CD4-positive, CD25-positive, alpha-beta regulatory T cell (primary cell): ENCODE measurements at regions not wholly inside any gene's neighbourhood (a gene's known extent, or its start where the extent isn't known, plus 50 kb on each side); places are given as distances from the start of the nearest gene placed in this dataset.
A peak's percentile ranks its signal among the peaks of the same experiment; 100 is the strongest.

Experiments used
- ATAC-seq, 2 donors: fragments of 150-1000 bp; cut with Tn5 transposase; one replicate each; pipeline ENCODE4 v1.10.0; 2021; ENCODE audit warnings: low read depth in 2 of 2, moderate number of reproducible peaks in 2 of 2, moderate library complexity in 1 of 2
- DNase-seq, 3 donors: peaks; one replicate each; pipeline versions ENCODE4 v3.0.0 to v3.0.0-alpha.2; 2012 to 2022; ENCODE audit warnings: mixed read lengths in 1 of 3
- H3K27ac ChIP-seq: one replicate; pipeline ENCODE4 v1.7.0; 2013; ENCODE audit warnings: mild to moderate bottlenecking, low read length; ENCODE audit not compliant: insufficient read depth, poor library complexity, severe bottlenecking
- H3K27me3 ChIP-seq: one replicate; pipeline ENCODE4 v1.7.0; 2013; ENCODE audit warnings: low read length; ENCODE audit not compliant: control insufficient read depth, insufficient read depth
- H3K36me3 ChIP-seq: one replicate; pipeline ENCODE4 v1.7.0; 2013; ENCODE audit warnings: mild to moderate bottlenecking, low read length, moderate library complexity; ENCODE audit not compliant: control insufficient read depth, insufficient read depth
- H3K4me1 ChIP-seq: 2 replicates; pipeline ENCODE4 v1.7.0; 2013; ENCODE audit warnings: mild to moderate bottlenecking, low read length; ENCODE audit not compliant: insufficient read depth, control insufficient read depth, poor library complexity, severe bottlenecking
- H3K4me3 ChIP-seq: one replicate; pipeline ENCODE4 v1.7.0; 2013; ENCODE audit warnings: low read depth, mild to moderate bottlenecking, low read length, moderate library complexity
- H3K9me3 ChIP-seq, 2 experiments: 1 replicate in 1 of 2; 2 replicates in 1 of 2; pipeline ENCODE4 v1.7.0; 2013; ENCODE audit warnings: low read length in 2 of 2, mild to moderate bottlenecking in 1 of 2, moderate library complexity in 1 of 2; ENCODE audit not compliant: control insufficient read depth in 2 of 2
- H3K27ac Mint-ChIP-seq, 3 donors: one replicate each; pipeline ENCODE4 v1.8.0; 2020 to 2022; ENCODE audit warnings: mild to moderate bottlenecking in 3 of 3, mixed read lengths in 3 of 3, moderate library complexity in 2 of 3
- H3K27me3 Mint-ChIP-seq: one replicate; pipeline ENCODE4 v1.8.0; 2022; ENCODE audit warnings: mild to moderate bottlenecking, mixed read lengths
- H3K36me3 Mint-ChIP-seq: one replicate; pipeline ENCODE4 v1.8.0; 2020; ENCODE audit warnings: mixed read lengths
- H3K4me1 Mint-ChIP-seq, 4 donors: one replicate each; pipeline ENCODE4 v1.8.0; 2020 to 2022; ENCODE audit warnings: mixed read lengths in 4 of 4, mild to moderate bottlenecking in 1 of 4
- H3K4me3 Mint-ChIP-seq, 4 donors: one replicate each; pipeline ENCODE4 v1.8.0; 2020 to 2022; ENCODE audit warnings: mild to moderate bottlenecking in 4 of 4, mixed read lengths in 4 of 4, moderate library complexity in 3 of 4
- H3K9me3 Mint-ChIP-seq, 7 donors: one replicate each; pipeline ENCODE4 v1.8.0; 2020 to 2022; ENCODE audit warnings: mixed read lengths in 7 of 7, mild to moderate bottlenecking in 3 of 7, moderate library complexity in 2 of 7

DNA sequence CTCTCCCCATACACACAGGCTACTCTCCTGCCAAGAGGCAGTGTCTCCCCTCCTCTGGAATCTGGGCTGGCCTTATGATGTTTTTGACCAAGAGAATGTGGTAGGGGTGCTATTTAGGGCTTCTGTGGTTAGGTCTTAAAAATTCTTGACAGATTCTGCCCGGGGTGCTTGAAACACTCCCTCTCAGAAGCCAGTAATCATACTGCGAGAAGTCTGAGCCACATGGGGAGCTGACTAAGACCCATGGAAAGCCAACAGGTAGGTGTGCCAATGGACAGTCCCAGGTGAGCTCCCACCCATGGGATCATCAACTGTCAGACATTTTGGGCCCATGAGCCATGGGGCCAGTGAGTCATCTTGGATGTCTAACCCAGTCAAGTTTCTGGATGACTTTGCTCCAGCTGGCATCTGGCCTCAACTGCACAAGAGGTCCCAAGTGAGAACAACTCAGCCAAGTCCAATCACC, 315.7 kb downstream of the FBXW7 start:
- H3K36me3 ChIP-seq = no peaks in the 10 kb centered on the region
- Mint-ChIP-seq H3K9me3 (peaks cover 0 to 2% (median 0%) of the 10 kb centered on the region in 7 donors), H3K36me3 (no peaks in the 10 kb centered on the region), H3K4me1 (peaks cover 8 to 30% (median 18%) of the 10 kb centered on the region in 4 donors), H3K4me3 (no peak overlapping the region), H3K27me3 (peaks cover 15% of the 10 kb centered on the region), H3K27ac (no peak overlapping the region)
- H3K27ac ChIP-seq = no peak overlapping the region
- no peak for DNase-seq
- ATAC-seq = no peak
- H3K4me1 ChIP-seq = peaks cover 2% of the 10 kb centered on the region
- no peaks in the 10 kb centered on the region for H3K9me3 ChIP-seq
- H3K27me3 ChIP-seq = no peaks in the 10 kb centered on the region
- H3K4me3 ChIP-seq = no peak overlapping the region

DNA sequence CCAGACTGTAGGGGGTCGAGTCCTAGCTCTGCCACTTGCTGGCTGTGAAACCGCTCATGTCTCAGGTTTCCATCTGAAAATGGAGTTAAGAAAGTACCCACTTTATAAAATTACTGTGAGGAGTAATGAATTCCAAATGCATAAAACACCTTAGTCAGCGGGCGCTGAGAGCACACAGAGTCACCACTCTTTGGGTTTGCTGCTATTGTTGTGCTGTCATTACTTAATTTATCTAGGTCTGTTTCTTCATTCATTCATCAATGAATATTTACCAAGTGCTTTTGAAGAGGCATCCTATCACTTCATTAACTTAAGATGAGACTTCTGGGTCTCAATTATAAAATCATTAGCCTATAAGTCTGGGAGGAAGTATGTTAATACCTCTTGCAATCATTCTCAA, 317.3 kb downstream of the FBXW7 start:
- no peaks in the 10 kb centered on the region for H3K36me3 ChIP-seq
- DNase-seq (no peak), ATAC-seq (no peak)
- H3K4me1 ChIP-seq = peaks cover 2% of the 10 kb centered on the region
- Mint-ChIP-seq H3K4me3 (no peak overlapping the region), H3K27me3 (peaks cover 30% of the 10 kb centered on the region), H3K4me1 (peaks cover 8 to 30% (median 19%) of the 10 kb centered on the region in 4 donors), H3K9me3 (peaks cover 0 to 6% (median 4%) of the 10 kb centered on the region in 7 donors), H3K36me3 (no peaks in the 10 kb centered on the region), H3K27ac (peak overlapping the region in 1 of 3 donors; percentile 28)
- no peak overlapping the region for H3K27ac ChIP-seq
- no peaks in the 10 kb centered on the region for H3K27me3 ChIP-seq
- H3K9me3 ChIP-seq = peaks cover 3 to 6% of the 10 kb centered on the region in 2 experiments
- H3K4me3 ChIP-seq = no peak overlapping the region

DNA sequence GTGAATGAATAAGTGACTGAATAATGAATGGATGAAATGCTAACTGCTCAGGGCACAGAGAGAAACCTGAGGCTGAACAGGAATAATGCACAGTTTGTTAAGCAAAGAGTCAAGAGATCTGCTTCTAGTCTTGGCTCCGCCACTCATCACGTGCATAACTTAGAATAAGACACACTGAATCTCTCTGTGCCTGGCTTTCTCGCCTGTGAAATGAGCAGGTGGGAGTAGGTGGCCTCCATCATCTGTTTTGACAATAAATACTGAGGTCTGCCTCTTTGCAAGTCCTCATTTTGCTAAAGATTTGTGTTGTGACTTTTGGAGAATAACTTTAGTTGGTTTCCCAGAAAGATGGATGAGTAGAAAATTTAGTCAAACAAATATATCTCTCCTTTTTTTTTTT, 318.0 kb downstream of the FBXW7 start:
- Mint-ChIP-seq H3K4me1 (peaks cover 8 to 26% (median 16%) of the 10 kb centered on the region in 4 donors), H3K27me3 (peaks cover 36% of the 10 kb centered on the region), H3K27ac (no peak overlapping the region), H3K4me3 (no peak overlapping the region), H3K9me3 (peaks cover 0 to 8% (median 7%) of the 10 kb centered on the region in 7 donors), H3K36me3 (no peaks in the 10 kb centered on the region)
- no peak overlapping the region for H3K4me3 ChIP-seq
- DNase-seq (no peak), ATAC-seq (no peak)
- H3K27me3 ChIP-seq = no peaks in the 10 kb centered on the region
- no peak overlapping the region for H3K27ac ChIP-seq
- H3K9me3 ChIP-seq = peaks cover 3 to 6% of the 10 kb centered on the region in 2 experiments
- H3K36me3 ChIP-seq = no peaks in the 10 kb centered on the region
- peaks cover 2% of the 10 kb centered on the region for H3K4me1 ChIP-seq

DNA sequence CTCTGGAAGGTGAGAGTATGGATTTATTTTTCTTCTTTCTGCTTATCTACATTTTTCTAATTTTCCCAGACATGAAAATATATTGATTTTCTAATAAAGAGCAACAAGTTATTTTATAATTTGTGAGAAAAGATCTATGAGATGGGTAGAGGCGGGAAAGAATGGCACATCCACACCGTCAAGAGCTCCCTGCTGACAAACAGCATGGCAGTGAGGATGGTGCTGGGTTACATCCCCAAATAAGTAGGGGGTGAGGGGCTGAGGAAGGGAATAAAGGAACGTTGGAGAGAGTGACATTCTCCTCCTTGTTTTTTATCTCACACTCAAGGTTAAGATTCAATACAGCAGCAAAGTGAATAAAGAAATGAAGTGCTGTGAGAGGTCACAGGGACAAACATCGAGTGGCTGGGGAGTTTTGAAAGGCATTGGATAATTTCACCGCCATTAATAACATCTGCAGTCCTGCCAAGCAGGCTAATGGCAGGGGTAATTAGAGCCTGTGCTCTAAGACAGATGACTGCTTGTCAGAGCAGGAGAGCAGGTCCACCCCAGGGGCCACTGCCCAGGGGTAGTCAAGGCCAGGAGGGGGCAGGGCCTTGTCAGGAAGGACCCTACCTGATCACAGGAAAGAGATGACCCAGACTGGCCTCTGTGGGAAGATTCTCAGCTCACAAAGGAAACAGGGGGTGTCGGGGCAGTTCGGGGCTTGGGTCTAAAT, 323.8 kb downstream of the FBXW7 start:
- H3K9me3 ChIP-seq = peaks cover 3 to 6% of the 10 kb centered on the region in 2 experiments
- no peaks in the 10 kb centered on the region for H3K4me1 ChIP-seq
- H3K27ac ChIP-seq = no peak overlapping the region
- Mint-ChIP-seq H3K36me3 (no peaks in the 10 kb centered on the region), H3K9me3 (peaks cover 0 to 10% (median 7%) of the 10 kb centered on the region in 7 donors), H3K27ac (peak overlapping the region in 1 of 3 donors; percentile 78), H3K4me3 (no peak overlapping the region), H3K27me3 (peaks cover 59% of the 10 kb centered on the region), H3K4me1 (peaks cover 0 to 4% (median 2%) of the 10 kb centered on the region in 4 donors)
- ATAC-seq = no peak
- peaks cover 5% of the 10 kb centered on the region for H3K27me3 ChIP-seq
- H3K4me3 ChIP-seq = no peak overlapping the region
- H3K36me3 ChIP-seq = no peaks in the 10 kb centered on the region
- no peak for DNase-seq

DNA sequence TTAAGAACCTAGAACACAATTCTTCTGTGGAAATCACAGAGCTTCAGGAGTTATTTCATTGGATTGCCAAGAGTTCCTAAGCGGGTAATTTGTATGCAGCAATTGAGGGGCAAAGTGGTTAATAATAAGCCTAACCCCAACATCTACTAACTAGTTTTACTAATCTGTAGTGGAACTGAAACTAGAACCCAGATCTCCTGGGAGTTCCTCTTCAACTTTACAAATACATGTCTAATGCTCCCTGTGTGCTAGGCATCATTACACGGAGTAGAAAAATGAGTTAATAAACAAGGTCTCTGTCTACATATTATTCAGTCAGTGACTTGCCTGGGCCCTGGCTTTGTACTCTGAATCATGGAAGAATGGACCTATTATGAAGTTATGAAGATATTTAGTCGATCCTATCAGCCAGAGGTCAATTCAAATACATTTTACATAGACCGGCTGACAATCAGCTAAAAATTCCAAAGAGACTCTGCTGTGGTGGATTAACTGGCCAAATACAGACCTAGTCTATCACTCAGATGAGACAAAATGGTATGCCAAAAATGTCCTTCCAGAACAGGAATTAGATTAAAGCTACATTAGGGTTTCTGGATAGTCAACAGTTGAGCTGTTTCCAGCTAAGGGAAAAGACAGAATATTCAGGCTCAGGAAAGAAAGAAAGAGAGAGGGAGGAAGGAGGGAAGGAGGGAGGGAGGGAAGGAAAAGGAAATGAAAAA, 326.0 kb downstream of the FBXW7 start:
- H3K9me3 Mint-ChIP-seq = peaks cover 0 to 9% (median 4%) of the 10 kb centered on the region in 7 donors

DNA sequence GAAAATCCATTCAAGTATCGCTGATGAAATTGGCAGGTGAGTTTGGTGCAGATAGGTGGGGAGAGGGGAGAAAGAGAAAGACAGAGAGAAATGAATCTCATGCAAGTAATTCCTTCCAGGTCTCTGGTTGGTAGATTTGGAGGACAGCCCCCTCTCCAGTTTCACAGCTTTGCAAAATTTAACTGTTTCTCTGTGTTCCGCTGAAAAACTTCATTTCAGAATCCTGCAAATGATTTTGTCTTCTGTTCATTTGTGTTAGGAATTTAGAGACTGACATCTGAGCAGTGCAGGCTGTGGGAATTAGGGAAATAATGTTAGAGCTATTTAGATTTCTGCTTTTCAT, 328.5 kb downstream of the FBXW7 start:
- Histone ChIP-seq H3K27ac (no peak overlapping the region), H3K4me3 (no peak overlapping the region), H3K9me3 (no peaks in the 10 kb centered on the region), H3K27me3 (peaks cover 5% of the 10 kb centered on the region), H3K36me3 (no peaks in the 10 kb centered on the region), H3K4me1 (no peaks in the 10 kb centered on the region)
- Mint-ChIP-seq H3K4me3 (no peak overlapping the region), H3K4me1 (peaks cover 0 to 8% (median under 1%) of the 10 kb centered on the region in 4 donors), H3K27ac (no peak overlapping the region), H3K27me3 (peaks cover 28% of the 10 kb centered on the region), H3K9me3 (peaks cover 0 to 6% (median 1%) of the 10 kb centered on the region in 7 donors), H3K36me3 (no peaks in the 10 kb centered on the region)
- ATAC-seq = no peak
- no peak for DNase-seq

More for the DNA sequence above, 326.0 kb downstream of the FBXW7 start:
- H3K27me3 ChIP-seq = peaks cover 5% of the 10 kb centered on the region
- H3K4me3 ChIP-seq = no peak overlapping the region
- no peaks in the 10 kb centered on the region for H3K4me1 ChIP-seq
- H3K27ac Mint-ChIP-seq = no peak overlapping the region
- ATAC-seq = no peak
- no peak overlapping the region for H3K27ac ChIP-seq
- peaks cover 47% of the 10 kb centered on the region for H3K27me3 Mint-ChIP-seq
- H3K4me3 Mint-ChIP-seq = no peak overlapping the region
- no peak for DNase-seq
- peaks cover 0 to 8% (median 3%) of the 10 kb centered on the region in 4 donors for H3K4me1 Mint-ChIP-seq
- H3K36me3 ChIP-seq = no peaks in the 10 kb centered on the region
- H3K36me3 Mint-ChIP-seq = no peaks in the 10 kb centered on the region
- peaks cover 3 to 4% of the 10 kb centered on the region in 2 experiments for H3K9me3 ChIP-seq

DNA sequence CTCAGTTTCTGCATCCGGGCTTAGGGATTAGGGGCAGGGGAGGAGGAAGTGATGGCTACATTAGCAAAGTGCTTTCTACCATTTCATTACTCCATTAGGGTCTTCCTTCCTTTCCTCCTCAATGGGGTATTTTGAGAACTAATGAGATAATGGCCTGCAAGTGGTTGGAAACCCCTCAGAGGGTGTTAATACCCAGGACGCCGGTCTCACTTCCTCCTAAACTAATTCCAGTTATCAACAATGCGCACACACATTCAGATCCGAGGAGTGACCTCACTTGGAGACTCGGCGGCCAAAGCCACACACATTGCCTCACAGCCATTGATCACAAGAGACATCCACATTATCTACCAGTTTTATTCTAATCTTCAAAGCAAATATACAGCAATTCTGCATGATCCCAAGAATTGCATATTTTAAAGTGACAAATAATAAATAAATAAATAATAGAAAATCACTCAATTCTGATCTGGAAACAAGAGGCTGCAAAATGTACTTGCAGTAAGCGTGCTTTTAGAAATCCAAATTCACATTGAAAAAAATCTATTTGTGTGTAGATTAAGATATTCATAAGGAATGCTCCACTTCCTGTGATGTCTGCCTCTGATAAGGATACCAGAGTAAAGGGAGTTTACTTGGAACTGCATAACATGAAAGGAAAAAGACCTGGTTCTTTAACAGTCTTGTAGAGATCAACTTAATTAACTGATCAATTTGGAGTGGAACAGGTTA, 329.1 kb downstream of the FBXW7 start:
- ATAC-seq (no peak), DNase-seq (no peak)
- H3K9me3 Mint-ChIP-seq = peaks cover 0 to 6% (median 0%) of the 10 kb centered on the region in 7 donors
- no peak overlapping the region for H3K4me3 Mint-ChIP-seq
- Histone ChIP-seq H3K9me3 (no peaks in the 10 kb centered on the region), H3K36me3 (no peaks in the 10 kb centered on the region), H3K27me3 (peaks cover 5% of the 10 kb centered on the region), H3K4me1 (no peaks in the 10 kb centered on the region), H3K27ac (no peak overlapping the region), H3K4me3 (no peak overlapping the region)
- no peak overlapping the region for H3K27ac Mint-ChIP-seq
- H3K36me3 Mint-ChIP-seq = no peaks in the 10 kb centered on the region
- H3K4me1 Mint-ChIP-seq = peaks cover 0 to 5% (median 2%) of the 10 kb centered on the region in 4 donors
- peaks cover 24% of the 10 kb centered on the region for H3K27me3 Mint-ChIP-seq
